ENCODE measurements at regions not wholly inside any gene's neighbourhood (a gene's known extent, or its start where the extent isn't known, plus 50 kb on each side); places are given as distances from the start of the nearest gene placed in this dataset.

- H2AFZ ChIP-seq (ENCODE audit: low read depth, low read length), result no peak overlapping the region
- no peaks in the 10 kb centered on the region for H4K20me1 ChIP-seq (ENCODE audit: insufficient read depth, low read length)
- TF ChIP-seq EZH2 (IDR thresholded peaks at IDR 0.05; ENCODE audit: borderline replicate concordance, low read depth, low read length, severe bottlenecking) (no peak), CTCF (IDR thresholded peaks at IDR 0.05; ENCODE audit: borderline replicate concordance, extremely low read depth, low read length, poor library complexity, severe bottlenecking) (no peak)
- H3K79me2 ChIP-seq (ENCODE audit: insufficient read depth, low read length), result no peaks in the 10 kb centered on the region
- DNase-seq, result no peak
- H3K9ac ChIP-seq (ENCODE audit: low read depth, low read length), result no peak overlapping the region
- H3K4me3 ChIP-seq (ENCODE audit: low read depth in 1 of 2, low read length in 2 of 2), result no peak overlapping the region
- H3K4me1 ChIP-seq (ENCODE audit: insufficient read depth, low read length), result no peaks in the 10 kb centered on the region
- peaks cover 19% of the 10 kb centered on the region for H3K27me3 ChIP-seq (ENCODE audit: insufficient read depth, low read length, poor library complexity)
- no peak overlapping the region for H3K27ac ChIP-seq (ENCODE audit: low read length)
- no peak overlapping the region for H3K4me2 ChIP-seq (ENCODE audit: insufficient read depth, low read length)
- no peak for ATAC-seq (ENCODE audit: insufficient read depth, low read depth)
- H3K36me3 ChIP-seq (ENCODE audit: insufficient read depth, low read length), result no peaks in the 10 kb centered on the region
- H3K9me3 ChIP-seq (ENCODE audit: insufficient read depth, low read length, severe bottlenecking), result no peaks in the 10 kb centered on the region
These were observed 234.6 kb upstream of the NR5A2 start for GRCh38 chr1:199792874-199793273.

GRCh38 chr1:199794105-199794863, 233.2 kb upstream of the NR5A2 start:
- Histone ChIP-seq H3K27me3 (ENCODE audit: insufficient read depth, low read length, poor library complexity) (peaks cover 19% of the 10 kb centered on the region), H4K20me1 (ENCODE audit: insufficient read depth, low read length) (no peaks in the 10 kb centered on the region), H3K79me2 (ENCODE audit: insufficient read depth, low read length) (no peaks in the 10 kb centered on the region), H3K27ac (ENCODE audit: low read length) (no peak overlapping the region), H3K9ac (ENCODE audit: low read depth, low read length) (no peak overlapping the region), H2AFZ (ENCODE audit: low read depth, low read length) (no peak overlapping the region), H3K4me1 (ENCODE audit: insufficient read depth, low read length) (no peaks in the 10 kb centered on the region), H3K36me3 (ENCODE audit: insufficient read depth, low read length) (no peaks in the 10 kb centered on the region), H3K9me3 (ENCODE audit: insufficient read depth, low read length, severe bottlenecking) (no peaks in the 10 kb centered on the region), H3K4me3 (ENCODE audit: low read depth in 1 of 2, low read length in 2 of 2) (no peak overlapping the region), H3K4me2 (ENCODE audit: insufficient read depth, low read length) (no peak overlapping the region)
- no peak for TF ChIP-seq EZH2 (IDR thresholded peaks at IDR 0.05; ENCODE audit: borderline replicate concordance, low read depth, low read length, severe bottlenecking)
- no peak for TF ChIP-seq CTCF (IDR thresholded peaks at IDR 0.05; ENCODE audit: borderline replicate concordance, extremely low read depth, low read length, poor library complexity, severe bottlenecking)
- DNase-seq (no peak), ATAC-seq (ENCODE audit: insufficient read depth, low read depth) (no peak)

- ATAC-seq (ENCODE audit: insufficient read depth, low read depth) (no peak), DNase-seq (no peak)
- Histone ChIP-seq H3K9me3 (ENCODE audit: insufficient read depth, low read length, severe bottlenecking) (no peaks in the 10 kb centered on the region), H3K36me3 (ENCODE audit: insufficient read depth, low read length) (no peaks in the 10 kb centered on the region), H3K4me3 (ENCODE audit: low read depth in 1 of 2, low read length in 2 of 2) (no peak overlapping the region), H3K4me2 (ENCODE audit: insufficient read depth, low read length) (no peak overlapping the region), H3K79me2 (ENCODE audit: insufficient read depth, low read length) (no peaks in the 10 kb centered on the region), H3K27me3 (ENCODE audit: insufficient read depth, low read length, poor library complexity) (peaks cover 4% of the 10 kb centered on the region), H4K20me1 (ENCODE audit: insufficient read depth, low read length) (no peaks in the 10 kb centered on the region), H3K4me1 (ENCODE audit: insufficient read depth, low read length) (no peaks in the 10 kb centered on the region), H2AFZ (ENCODE audit: low read depth, low read length) (no peak overlapping the region), H3K9ac (ENCODE audit: low read depth, low read length) (no peak overlapping the region), H3K27ac (ENCODE audit: low read length) (no peak overlapping the region)
- TF ChIP-seq EZH2 (IDR thresholded peaks at IDR 0.05; ENCODE audit: borderline replicate concordance, low read depth, low read length, severe bottlenecking) (no peak), CTCF (IDR thresholded peaks at IDR 0.05; ENCODE audit: borderline replicate concordance, extremely low read depth, low read length, poor library complexity, severe bottlenecking) (no peak)
These were observed 228.4 kb upstream of the NR5A2 start for GRCh38 chr1:199799116-199799515.

All from DND-41 (cell line).